A673 (cell line): ENCODE measurements at regions not wholly inside any gene's neighbourhood (a gene's known extent, or its start where the extent isn't known, plus 50 kb on each side); places are given as distances from the start of the nearest gene placed in this dataset.

Source experiments
- BruUV-seq: library from RNA; stranded (reverse); fragments of 400-500 nt; replicated peaks from 2 replicates; lab custom pipeline; 2021; lab: Mats Ljungman, UMichigan
- CTCF ChIA-PET: fragments of 300-600 bp; sonication (Branson Sonifier 250); formaldehyde crosslinking; loops from one replicate; lab custom pipeline; 2022; ENCODE audit warnings: antibody characterized with exemption; lab: Charles Lee
- POLR2A ChIA-PET: fragments of 300-600 bp; sonication (Branson Sonifier 250); formaldehyde crosslinking; loops from one replicate; lab custom pipeline; 2022; ENCODE audit warnings: antibody characterized with exemption; ENCODE audit not compliant: low non-redundant PET; lab: Charles Lee
- DNase-seq: peaks from one replicate; pipeline ENCODE4 v3.0.0-alpha.2; 2015; ENCODE audit warnings: low spot score
- H3K27ac ChIP-seq: fragments of 200-600 bp; sonication (generic); 2 replicates; pipeline ENCODE4 v1.5.1; 2016; ENCODE audit warnings: mixed run types, low read depth, mild to moderate bottlenecking, mixed read lengths, antibody characterized with exemption, low read length; ENCODE audit not compliant: poor library complexity, severe bottlenecking
- H3K27me3 ChIP-seq: fragments of 200-600 bp; sonication (generic); replicated peaks from 2 replicates; pipeline ENCODE4 v1.6.1; 2017; ENCODE audit warnings: mixed run types, low read depth, mild to moderate bottlenecking, mixed read lengths, antibody characterized with exemption, low read length; ENCODE audit not compliant: insufficient read depth, poor library complexity
- H3K36me3 ChIP-seq: fragments of 200-600 bp; sonication (generic); 2 replicates; pipeline ENCODE4 v1.6.1; 2016; ENCODE audit warnings: mixed run types, mild to moderate bottlenecking, mixed read lengths, antibody characterized with exemption, low read length; ENCODE audit not compliant: insufficient read depth, poor library complexity, severe bottlenecking
- H3K4me1 ChIP-seq: fragments of 200-600 bp; sonication (generic); 2 replicates; pipeline ENCODE4 v1.6.1; 2017; ENCODE audit warnings: mixed run types, mild to moderate bottlenecking, mixed read lengths, antibody characterized with exemption, low read length; ENCODE audit not compliant: insufficient read depth, poor library complexity, severe bottlenecking
- H3K4me3 ChIP-seq: fragments of 200-600 bp; sonication (generic); 2 replicates; pipeline ENCODE4 v1.5.1; 2016; ENCODE audit warnings: low read depth, mixed run types, mild to moderate bottlenecking, mixed read lengths, low read length; ENCODE audit not compliant: poor library complexity, severe bottlenecking
- H3K9me3 ChIP-seq: fragments of 200-600 bp; sonication (generic); 2 replicates; pipeline ENCODE4 v1.6.1; 2016; ENCODE audit warnings: mixed run types, low read depth, mild to moderate bottlenecking, mixed read lengths, antibody characterized with exemption, low read length; ENCODE audit not compliant: poor library complexity, severe bottlenecking
- EZH2 ChIP-seq: fragments of 200-600 bp; sonication (generic); IDR thresholded peaks from 2 replicates; pipeline ENCODE4 v1.6.1; 2017; ENCODE audit warnings: borderline replicate concordance, low read depth, mild to moderate bottlenecking, mixed read lengths, antibody characterized with exemption, low read length; ENCODE audit not compliant: poor library complexity, severe bottlenecking
- intact Hi-C: fragments of 100-400 bp; cut with micrococcal nuclease; formaldehyde crosslinking; loops from one replicate; pipeline ENCODE4 v1.10.0; 2022; ENCODE audit not compliant: unreplicated experiment
- TF ChIP-seq, protein P1 (sequence below): fragments of 300-800, 200-600 bp; sonication (generic); conservative IDR thresholded peaks from 2 replicates; pipeline ENCODE4 v1.5.1; 2017; ENCODE audit warnings: low read depth, mild to moderate bottlenecking, antibody characterized with exemption, low read length, moderate library complexity, mixed read lengths

DNA sequence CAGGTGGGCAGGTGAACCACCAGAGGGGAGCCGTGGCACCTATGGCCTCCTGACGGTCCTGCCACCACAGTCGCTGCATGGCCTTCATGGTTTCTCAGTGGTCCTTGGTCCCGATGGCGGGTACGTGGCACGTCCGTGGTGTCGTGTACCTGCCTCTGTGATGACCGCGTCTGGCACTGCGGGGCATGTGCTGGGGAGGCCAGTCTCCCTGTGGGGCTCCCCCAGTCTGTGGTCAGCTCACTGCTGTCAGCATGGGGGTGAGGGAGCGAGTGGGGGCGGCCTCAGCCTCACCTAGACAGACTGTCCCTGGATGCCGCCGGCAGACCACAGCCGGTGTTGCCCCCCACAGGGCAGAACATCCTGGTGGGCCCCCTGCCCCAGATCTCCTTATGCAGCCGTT, 267.2 kb downstream of the SEC23A start:
- H3K4me1 ChIP-seq = no peaks in the 10 kb centered on the region
- TF ChIP-seq, protein P1, sequence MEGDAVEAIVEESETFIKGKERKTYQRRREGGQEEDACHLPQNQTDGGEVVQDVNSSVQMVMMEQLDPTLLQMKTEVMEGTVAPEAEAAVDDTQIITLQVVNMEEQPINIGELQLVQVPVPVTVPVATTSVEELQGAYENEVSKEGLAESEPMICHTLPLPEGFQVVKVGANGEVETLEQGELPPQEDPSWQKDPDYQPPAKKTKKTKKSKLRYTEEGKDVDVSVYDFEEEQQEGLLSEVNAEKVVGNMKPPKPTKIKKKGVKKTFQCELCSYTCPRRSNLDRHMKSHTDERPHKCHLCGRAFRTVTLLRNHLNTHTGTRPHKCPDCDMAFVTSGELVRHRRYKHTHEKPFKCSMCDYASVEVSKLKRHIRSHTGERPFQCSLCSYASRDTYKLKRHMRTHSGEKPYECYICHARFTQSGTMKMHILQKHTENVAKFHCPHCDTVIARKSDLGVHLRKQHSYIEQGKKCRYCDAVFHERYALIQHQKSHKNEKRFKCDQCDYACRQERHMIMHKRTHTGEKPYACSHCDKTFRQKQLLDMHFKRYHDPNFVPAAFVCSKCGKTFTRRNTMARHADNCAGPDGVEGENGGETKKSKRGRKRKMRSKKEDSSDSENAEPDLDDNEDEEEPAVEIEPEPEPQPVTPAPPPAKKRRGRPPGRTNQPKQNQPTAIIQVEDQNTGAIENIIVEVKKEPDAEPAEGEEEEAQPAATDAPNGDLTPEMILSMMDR = no peak
- no peak for TF ChIP-seq EZH2
- no peaks in the 10 kb centered on the region for H3K9me3 ChIP-seq
- H3K27ac ChIP-seq = no peak overlapping the region
- no TSS peak for BruUV-seq
- DNase-seq = no peak
- ChIA-PET CTCF (no interaction called here), POLR2A (no interaction called here)
- intact Hi-C loops = no loop called here
- no peaks in the 10 kb centered on the region for H3K27me3 ChIP-seq
- no peaks in the 10 kb centered on the region for H3K36me3 ChIP-seq
- no peak overlapping the region for H3K4me3 ChIP-seq

DNA sequence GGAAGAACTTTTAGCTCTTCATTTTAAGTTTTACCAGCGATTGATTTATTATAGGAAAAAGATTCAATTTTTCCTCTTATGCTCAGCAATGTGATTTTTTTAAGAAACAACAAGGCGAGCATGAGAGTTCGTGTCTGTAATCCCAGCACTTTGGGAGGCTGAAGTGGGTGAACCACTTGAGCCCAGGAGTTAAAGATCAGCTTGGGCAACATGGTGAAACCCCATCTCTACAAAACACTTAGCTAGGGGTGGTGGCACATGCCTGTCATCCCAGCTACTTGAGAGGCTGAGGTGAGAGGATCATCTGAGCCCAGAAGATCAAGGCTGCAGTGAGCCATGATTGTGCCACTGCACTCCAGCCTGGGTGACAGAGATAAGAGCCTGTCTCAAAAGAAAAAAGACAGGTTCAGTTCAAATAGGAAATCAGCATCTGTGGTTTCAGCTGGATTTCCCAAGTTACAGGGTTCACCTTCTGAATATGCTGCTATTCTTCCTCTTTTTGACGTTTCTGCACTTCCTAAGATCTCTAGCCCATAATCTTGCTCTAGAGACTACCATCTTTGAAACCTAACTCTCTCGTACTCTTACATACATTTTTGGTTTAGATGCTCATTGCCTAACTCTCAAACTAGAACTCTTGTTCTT, 274.7 kb downstream of the SEC23A start:
- intact Hi-C loops = no loop called here
- no TSS peak for BruUV-seq
- POLR2A ChIA-PET = no interaction called here

DNA sequence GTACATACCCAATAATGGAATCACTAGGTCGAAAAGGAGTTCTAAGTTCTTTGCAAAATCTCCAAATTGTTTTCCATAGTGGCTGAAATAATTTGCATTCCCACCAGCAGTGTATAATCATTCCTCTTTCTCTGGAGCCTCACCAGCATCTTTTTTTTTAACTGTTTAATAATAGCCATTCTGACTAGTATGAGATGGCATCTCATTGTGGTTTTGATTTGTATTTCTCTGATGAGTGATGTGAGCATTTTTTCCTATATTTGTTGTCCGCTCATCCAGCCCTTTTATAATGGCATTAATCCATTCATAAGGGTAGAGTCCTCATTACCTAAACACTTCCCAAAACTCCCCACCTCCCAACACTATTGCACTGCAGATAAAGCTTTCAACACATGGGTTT, 278.3 kb downstream of the SEC23A start:
- TF ChIP-seq, protein P1 = no peak
- TF ChIP-seq EZH2 = no peak
- CTCF ChIA-PET = no interaction called here
- POLR2A ChIA-PET = no interaction called here
- Histone ChIP-seq H3K27me3 (peaks cover 44% of the 10 kb centered on the region), H3K4me3 (no peak overlapping the region), H3K36me3 (no peaks in the 10 kb centered on the region), H3K4me1 (no peaks in the 10 kb centered on the region), H3K9me3 (no peaks in the 10 kb centered on the region), H3K27ac (no peak overlapping the region)
- intact Hi-C loops = no loop called here
- no peak for DNase-seq
- BruUV-seq = no TSS peak

More for the DNA sequence above, 274.7 kb downstream of the SEC23A start:
- Histone ChIP-seq H3K27me3 (peaks cover 40% of the 10 kb centered on the region), H3K9me3 (no peaks in the 10 kb centered on the region), H3K36me3 (no peaks in the 10 kb centered on the region), H3K27ac (no peak overlapping the region), H3K4me1 (no peaks in the 10 kb centered on the region), H3K4me3 (no peak overlapping the region)
- TF ChIP-seq, protein P1 = no peak
- TF ChIP-seq EZH2 = no peak
- CTCF ChIA-PET = no interaction called here
- no peak for DNase-seq
